ENCODE measurements at regions not wholly inside any gene's neighbourhood (a gene's known extent, or its start where the extent isn't known, plus 50 kb on each side); places are given as distances from the start of the nearest gene placed in this dataset.

DNA sequence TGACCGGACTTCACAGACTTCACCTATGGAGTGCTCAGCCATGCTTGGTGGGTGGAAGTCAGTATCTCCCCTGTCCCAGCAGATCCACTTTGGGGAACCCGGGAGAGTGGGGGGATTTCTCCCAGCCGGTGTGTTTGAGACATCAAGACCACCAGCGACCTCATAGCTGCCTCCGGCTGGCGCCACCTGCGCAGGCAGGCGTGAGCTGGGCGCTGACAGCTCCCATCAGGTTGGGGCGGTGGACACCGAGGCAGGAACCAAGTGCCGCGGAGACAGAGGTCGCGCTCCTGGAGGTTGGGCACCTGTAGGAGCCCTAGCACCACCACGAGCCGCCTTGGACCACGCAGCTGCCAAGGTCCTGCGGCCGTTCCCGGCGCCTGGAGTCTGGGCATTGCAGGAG is 124.0 kb upstream of the LARP1 start:
- H4K20me1 ChIP-seq (replicated peaks in 1 of 2; ENCODE audit: control insufficient read depth in 1 of 2, insufficient read depth in 2 of 2, low read length in 2 of 2): no peaks in the 10 kb centered on the region
- no peak overlapping the region for H3K27ac ChIP-seq (ENCODE audit: low read depth, low read length)
- H3K9ac ChIP-seq (replicated peaks in 1 of 4; ENCODE audit: extremely low read depth in 1 of 4, low read depth in 3 of 4, low read length in 3 of 4): no peak overlapping the region
- no peak overlapping the region for H2BK5ac ChIP-seq (ENCODE audit: low read depth, low read length)
- H4K91ac ChIP-seq (replicated peaks; ENCODE audit: insufficient read length, low read length): no peak overlapping the region
- no peak overlapping the region for H4K5ac ChIP-seq (ENCODE audit: insufficient read length, low read depth, low read length)
- H3K23ac ChIP-seq (ENCODE audit: insufficient read length): no peak overlapping the region
- H3K18ac ChIP-seq (ENCODE audit: extremely low read depth, low read length): no peak overlapping the region
- H3K4me1 ChIP-seq (replicated peaks in 1 of 4; ENCODE audit: control insufficient read depth in 3 of 4, insufficient read depth in 4 of 4, low read length in 3 of 4): no peaks in the 10 kb centered on the region; a peak in 1 of 7 replicates
- no peak overlapping the region for H2BK15ac ChIP-seq (ENCODE audit: low read length)
- H2BK12ac ChIP-seq (ENCODE audit: low read depth, low read length): no peak overlapping the region
- no peaks in the 10 kb centered on the region for H3K9me3 ChIP-seq (ENCODE audit: insufficient read depth in 2 of 2, low read depth in 1 of 2, low read length in 1 of 2)
- TF ChIP-seq HDAC6 (IDR thresholded peaks at IDR 0.05; ENCODE audit: low read depth, low read length): no peak
- no peak for TF ChIP-seq NANOG (IDR thresholded peaks at IDR 0.05; ENCODE audit: insufficient read depth, low read depth, low read length, poor library complexity, severe bottlenecking)
- TF ChIP-seq BCL11A (IDR thresholded peaks at IDR 0.05; ENCODE audit: low read depth in 2 of 2, low read length in 2 of 2): no peak
- no peak for TF ChIP-seq KDM5A (IDR thresholded peaks at IDR 0.05; ENCODE audit: low read length)
- no peak for TF ChIP-seq SIN3A (conservative IDR thresholded peaks at IDR 0.05 in 1 of 2, IDR thresholded peaks at IDR 0.05 in 1 of 2; ENCODE audit: low read depth in 1 of 2, low read length in 2 of 2)
- TF ChIP-seq, protein P1, sequence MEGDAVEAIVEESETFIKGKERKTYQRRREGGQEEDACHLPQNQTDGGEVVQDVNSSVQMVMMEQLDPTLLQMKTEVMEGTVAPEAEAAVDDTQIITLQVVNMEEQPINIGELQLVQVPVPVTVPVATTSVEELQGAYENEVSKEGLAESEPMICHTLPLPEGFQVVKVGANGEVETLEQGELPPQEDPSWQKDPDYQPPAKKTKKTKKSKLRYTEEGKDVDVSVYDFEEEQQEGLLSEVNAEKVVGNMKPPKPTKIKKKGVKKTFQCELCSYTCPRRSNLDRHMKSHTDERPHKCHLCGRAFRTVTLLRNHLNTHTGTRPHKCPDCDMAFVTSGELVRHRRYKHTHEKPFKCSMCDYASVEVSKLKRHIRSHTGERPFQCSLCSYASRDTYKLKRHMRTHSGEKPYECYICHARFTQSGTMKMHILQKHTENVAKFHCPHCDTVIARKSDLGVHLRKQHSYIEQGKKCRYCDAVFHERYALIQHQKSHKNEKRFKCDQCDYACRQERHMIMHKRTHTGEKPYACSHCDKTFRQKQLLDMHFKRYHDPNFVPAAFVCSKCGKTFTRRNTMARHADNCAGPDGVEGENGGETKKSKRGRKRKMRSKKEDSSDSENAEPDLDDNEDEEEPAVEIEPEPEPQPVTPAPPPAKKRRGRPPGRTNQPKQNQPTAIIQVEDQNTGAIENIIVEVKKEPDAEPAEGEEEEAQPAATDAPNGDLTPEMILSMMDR (IDR thresholded peaks at IDR 0.05; ENCODE audit: control extremely low read depth in 1 of 3, insufficient read depth in 1 of 3, low read depth in 1 of 3, low read length in 3 of 3): no peak
- no peak for TF ChIP-seq ASH2L (IDR thresholded peaks at IDR 0.05; ENCODE audit: low read length)
- no peak for TF ChIP-seq RBBP5 (IDR thresholded peaks at IDR 0.05; ENCODE audit: borderline replicate concordance, low read depth, low read length)
- no peak for TF ChIP-seq SP2 (IDR thresholded peaks at IDR 0.05; ENCODE audit: low read length)
- no peaks in the 10 kb centered on the region for H3K79me1 ChIP-seq (ENCODE audit: low read depth, low read length)
- no peak overlapping the region for H2BK20ac ChIP-seq (ENCODE audit: low read length)
- no peak overlapping the region for H3K4me3 ChIP-seq (ENCODE audit: extremely low read depth in 1 of 4, insufficient read depth in 2 of 4, low read depth in 3 of 4, low read length in 4 of 4)
- H2AFZ ChIP-seq (ENCODE audit: low read length): no peak overlapping the region
- no peak overlapping the region for H4K8ac ChIP-seq (ENCODE audit: extremely low read depth, insufficient read depth, low read length)
- no peaks in the 10 kb centered on the region for H3K79me2 ChIP-seq (ENCODE audit: control insufficient read depth in 1 of 2, insufficient read depth in 2 of 2, low read length in 2 of 2)
- no peak overlapping the region for H2BK120ac ChIP-seq (replicated peaks; ENCODE audit: low read depth, low read length)
- H3K4me2 ChIP-seq (ENCODE audit: insufficient read depth in 1 of 2, low read depth in 2 of 2, low read length in 2 of 2): no peak overlapping the region
- 95% methylated on average over 22 of the region's 22 CpGs; no CpG with 5 or more reads in 1 of the 2 experiments for WGBS, 2 experiments (ENCODE audit: extremely low coverage in 1 of 2, insufficient coverage in 1 of 2, insufficient read length in 1 of 2, insufficient replicate concordance in 2 of 2, low coverage in 1 of 2, low lambda C conversion rate in 2 of 2, missing lambda C conversion rate in 1 of 2)
- no peaks in the 10 kb centered on the region for H3K27me3 ChIP-seq (replicated peaks in 1 of 4; ENCODE audit: control insufficient read depth in 3 of 4, extremely low read depth in 1 of 4, insufficient read depth in 3 of 4, low read length in 3 of 4)
- H3K23me2 ChIP-seq (ENCODE audit: low read depth, low read length): no peaks in the 10 kb centered on the region
- H3K14ac ChIP-seq (ENCODE audit: insufficient read length): no peak overlapping the region
- H3K4ac ChIP-seq (replicated peaks; ENCODE audit: insufficient read length, low read depth, low read length): no peak overlapping the region
- H3K36me3 ChIP-seq (ENCODE audit: control insufficient read depth in 2 of 4, insufficient read depth in 4 of 4, low read length in 3 of 4): no peaks in the 10 kb centered on the region
- no peak for DNase-seq (ENCODE audit: low read depth in 1 of 2, low spot score in 2 of 2)
- no peak overlapping the region for H3K56ac ChIP-seq (replicated peaks; ENCODE audit: insufficient read length, low read depth, low read length)
- ChIA-PET CTCF (ENCODE audit: partially characterized antibody) (interaction anchor here (0.6 to 5.3 kb wide), 24 partner anchors 9 to 1206 kb away, joined by 3 to 34 read pairs (median 4); no protein-coding TSS in a partner anchor), POLR2A (ENCODE audit: partially characterized antibody) (no interaction called here)
- no peak overlapping the region for H2AK5ac ChIP-seq (ENCODE audit: low read depth, low read length)
- no peak for FAIRE-seq
